SHP77 treated with DMSO at 0.1 percent for 48 hours (cell line): ENCODE measurements at regions not wholly inside any gene's neighbourhood (a gene's known extent, or its start where the extent isn't known, plus 50 kb on each side); places are given as distances from the start of the nearest gene placed in this dataset.
A peak's percentile ranks its signal among the peaks of the same experiment; 100 is the strongest.
"Not testable (repeated sequence)": the region's sequence is repeated elsewhere in the genome, so short reads cannot be mapped to it uniquely, and the experiment has no call there.

Source experiments
- DNase-seq: peaks from one replicate; lab custom pipeline; 2025; lab: John Stamatoyannopoulos, UW

GRCh38 chrX:123788193-123788592, 55.3 kb upstream of the THOC2 start:
- not testable (repeated sequence) for DNase-seq

GRCh38 chrX:123788744-123789143, 55.9 kb upstream of the THOC2 start:
- no peak for DNase-seq

GRCh38 chrX:123797543-123798447, 62.1 kb upstream of the XIAP start:
- DNase-seq, result no peak

- DNase-seq, result peak; percentile 16
Observed at GRCh38 chrX:123798706-123799430, 61.0 kb upstream of the XIAP start.

GRCh38 chrX:123801901-123802300, 58.0 kb upstream of the XIAP start:
- DNase-seq, result no peak

- DNase-seq, result peak; percentile 63
Observed at GRCh38 chrX:123803331-123803983, 56.4 kb upstream of the XIAP start.

GRCh38 chrX:123803984-123804365, 55.9 kb upstream of the XIAP start:
- DNase-seq, result not testable (repeated sequence)

GRCh38 chrX:123807835-123808416, 51.9 kb upstream of the XIAP start:
- no peak for DNase-seq

GRCh38 chrX:123809854-123810375, 49.9 kb upstream of the XIAP start:
- no peak for DNase-seq
